22Rv1 (cell line): ENCODE measurements at regions not wholly inside any gene's neighbourhood (a gene's known extent, or its start where the extent isn't known, plus 50 kb on each side); places are given as distances from the start of the nearest gene placed in this dataset.

Experiments used
- ZFX ChIP-seq: fragments of 450-650 bp; IDR thresholded peaks from 2 replicates; pipeline ENCODE4 v1.6.1; 2017; ENCODE audit warnings: antibody characterized with exemption, borderline replicate concordance
- TF ChIP-seq, protein P1 (sequence below): fragments of 450-650 bp; IDR thresholded peaks from 2 replicates; pipeline ENCODE4 v1.5.1; 2017; ENCODE audit warnings: mild to moderate bottlenecking

DNA sequence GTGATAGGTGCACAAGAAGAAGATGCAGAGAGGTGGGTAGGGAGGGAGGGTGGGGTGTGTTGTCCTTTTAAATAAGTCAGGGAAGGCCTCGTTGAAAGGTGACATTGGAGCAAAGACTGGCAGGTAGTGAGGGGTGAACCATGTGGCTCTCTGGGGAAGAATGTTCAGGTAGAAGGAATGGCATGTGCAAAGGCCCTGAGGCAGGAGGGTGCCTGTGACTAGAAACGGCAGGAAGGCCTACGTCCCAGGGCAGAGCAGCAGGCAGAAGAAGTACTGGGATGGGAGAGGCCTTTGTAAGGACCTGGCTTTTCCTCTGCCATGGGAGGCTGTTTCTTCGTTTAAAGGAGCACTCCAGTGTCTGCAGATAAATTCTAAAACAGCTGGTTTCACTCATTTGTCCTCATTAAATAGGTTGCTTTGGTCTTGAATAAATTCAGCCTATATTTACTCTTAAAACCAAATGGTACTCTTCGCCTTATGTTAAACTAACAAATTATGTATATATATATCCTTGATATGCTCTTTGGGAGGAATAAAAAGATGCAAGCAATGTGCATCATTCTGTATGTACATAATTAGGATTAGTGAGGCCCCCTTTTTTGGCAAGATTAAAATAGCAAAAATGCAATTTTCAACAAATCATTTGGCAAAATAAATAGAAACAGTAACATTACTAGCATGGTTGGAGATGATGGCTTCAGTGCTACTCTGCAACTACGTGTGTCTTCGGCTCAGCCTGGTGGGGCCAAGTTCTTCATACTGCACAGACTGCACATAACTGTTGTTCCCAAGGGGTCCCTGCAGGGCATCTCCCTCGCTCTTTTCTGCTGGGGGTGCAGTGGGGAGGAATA lies 151.4 kb downstream of the KLF13 start:
- TF ChIP-seq, protein P1, sequence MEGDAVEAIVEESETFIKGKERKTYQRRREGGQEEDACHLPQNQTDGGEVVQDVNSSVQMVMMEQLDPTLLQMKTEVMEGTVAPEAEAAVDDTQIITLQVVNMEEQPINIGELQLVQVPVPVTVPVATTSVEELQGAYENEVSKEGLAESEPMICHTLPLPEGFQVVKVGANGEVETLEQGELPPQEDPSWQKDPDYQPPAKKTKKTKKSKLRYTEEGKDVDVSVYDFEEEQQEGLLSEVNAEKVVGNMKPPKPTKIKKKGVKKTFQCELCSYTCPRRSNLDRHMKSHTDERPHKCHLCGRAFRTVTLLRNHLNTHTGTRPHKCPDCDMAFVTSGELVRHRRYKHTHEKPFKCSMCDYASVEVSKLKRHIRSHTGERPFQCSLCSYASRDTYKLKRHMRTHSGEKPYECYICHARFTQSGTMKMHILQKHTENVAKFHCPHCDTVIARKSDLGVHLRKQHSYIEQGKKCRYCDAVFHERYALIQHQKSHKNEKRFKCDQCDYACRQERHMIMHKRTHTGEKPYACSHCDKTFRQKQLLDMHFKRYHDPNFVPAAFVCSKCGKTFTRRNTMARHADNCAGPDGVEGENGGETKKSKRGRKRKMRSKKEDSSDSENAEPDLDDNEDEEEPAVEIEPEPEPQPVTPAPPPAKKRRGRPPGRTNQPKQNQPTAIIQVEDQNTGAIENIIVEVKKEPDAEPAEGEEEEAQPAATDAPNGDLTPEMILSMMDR: no peak
- TF ChIP-seq ZFX: no peak
